Fibroblast of the aortic adventitia (primary cell): ENCODE measurements at regions not wholly inside any gene's neighbourhood (a gene's known extent, or its start where the extent isn't known, plus 50 kb on each side); places are given as distances from the start of the nearest gene placed in this dataset.

Source experiments
- DNase-seq: peaks from one replicate; pipeline ENCODE4 v3.0.0-alpha.2; 2010; ENCODE audit warnings: low read depth
- H3K4me3 ChIP-seq: 2 replicates; pipeline ENCODE4 v1.5.1; 2011; ENCODE audit warnings: low read depth, mild to moderate bottlenecking, control low read depth, low read length, moderate library complexity
- TF ChIP-seq, protein P1 (sequence below): IDR thresholded peaks from 2 replicates; pipeline ENCODE4 v1.5.1; 2011; ENCODE audit warnings: mild to moderate bottlenecking, low read length, control low read depth, inconsistent platforms; ENCODE audit not compliant: insufficient read depth

DNA sequence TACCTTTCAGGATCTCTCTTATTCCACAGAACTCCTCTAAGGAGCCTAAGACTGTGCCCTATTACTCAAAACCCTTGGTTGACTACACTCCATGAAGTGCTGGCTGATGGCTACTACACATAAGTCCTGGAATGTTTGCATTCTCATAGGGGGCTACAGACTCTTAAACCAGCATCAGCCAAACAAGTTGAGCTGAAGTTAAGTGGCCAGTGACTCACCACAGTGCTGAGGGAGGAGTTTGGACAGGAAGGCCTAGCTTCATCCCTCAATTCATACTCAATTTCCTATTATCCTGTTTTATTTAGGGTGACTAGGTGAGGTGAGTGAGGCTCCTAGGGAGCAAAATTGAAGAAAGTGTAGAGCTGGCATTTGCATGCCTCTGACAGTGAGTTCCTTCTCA lies 246.7 kb downstream of the SMAD2 start:
- no peak overlapping the region for H3K4me3 ChIP-seq
- TF ChIP-seq, protein P1, sequence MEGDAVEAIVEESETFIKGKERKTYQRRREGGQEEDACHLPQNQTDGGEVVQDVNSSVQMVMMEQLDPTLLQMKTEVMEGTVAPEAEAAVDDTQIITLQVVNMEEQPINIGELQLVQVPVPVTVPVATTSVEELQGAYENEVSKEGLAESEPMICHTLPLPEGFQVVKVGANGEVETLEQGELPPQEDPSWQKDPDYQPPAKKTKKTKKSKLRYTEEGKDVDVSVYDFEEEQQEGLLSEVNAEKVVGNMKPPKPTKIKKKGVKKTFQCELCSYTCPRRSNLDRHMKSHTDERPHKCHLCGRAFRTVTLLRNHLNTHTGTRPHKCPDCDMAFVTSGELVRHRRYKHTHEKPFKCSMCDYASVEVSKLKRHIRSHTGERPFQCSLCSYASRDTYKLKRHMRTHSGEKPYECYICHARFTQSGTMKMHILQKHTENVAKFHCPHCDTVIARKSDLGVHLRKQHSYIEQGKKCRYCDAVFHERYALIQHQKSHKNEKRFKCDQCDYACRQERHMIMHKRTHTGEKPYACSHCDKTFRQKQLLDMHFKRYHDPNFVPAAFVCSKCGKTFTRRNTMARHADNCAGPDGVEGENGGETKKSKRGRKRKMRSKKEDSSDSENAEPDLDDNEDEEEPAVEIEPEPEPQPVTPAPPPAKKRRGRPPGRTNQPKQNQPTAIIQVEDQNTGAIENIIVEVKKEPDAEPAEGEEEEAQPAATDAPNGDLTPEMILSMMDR = no peak
- no peak for DNase-seq

- no peak overlapping the region for H3K4me3 ChIP-seq
- TF ChIP-seq, protein P1 = no peak
- DNase-seq = no peak
These were observed 247.6 kb downstream of the SMAD2 start for GRCh38 chr18:47682876-47683275.

DNA sequence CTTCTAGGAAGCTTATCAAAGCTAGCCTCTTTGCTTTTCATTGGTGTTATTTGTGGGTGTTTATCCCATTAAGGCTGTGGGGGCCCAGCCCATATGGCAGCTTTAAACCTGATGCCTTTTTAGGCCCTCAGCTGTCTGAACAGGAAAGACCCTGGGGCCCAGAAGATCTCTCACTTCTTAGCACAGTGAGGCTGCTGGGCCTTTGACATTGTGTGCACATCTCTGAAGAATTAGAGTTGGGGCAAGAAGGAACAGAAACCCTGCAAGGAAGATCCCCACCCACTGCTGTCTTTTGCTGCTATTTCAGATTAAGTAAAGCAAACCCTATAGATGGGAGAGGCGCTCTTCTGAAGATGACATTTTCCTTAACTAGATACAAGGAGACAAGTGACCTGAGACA lies 250.0 kb downstream of the SMAD2 start:
- no peak overlapping the region for H3K4me3 ChIP-seq
- TF ChIP-seq, protein P1 = no peak
- no peak for DNase-seq

GRCh38 chr18:47679864-47680263 lies 250.6 kb downstream of the SMAD2 start:
- TF ChIP-seq, protein P1 = no peak
- H3K4me3 ChIP-seq = no peak overlapping the region
- no peak for DNase-seq

DNA sequence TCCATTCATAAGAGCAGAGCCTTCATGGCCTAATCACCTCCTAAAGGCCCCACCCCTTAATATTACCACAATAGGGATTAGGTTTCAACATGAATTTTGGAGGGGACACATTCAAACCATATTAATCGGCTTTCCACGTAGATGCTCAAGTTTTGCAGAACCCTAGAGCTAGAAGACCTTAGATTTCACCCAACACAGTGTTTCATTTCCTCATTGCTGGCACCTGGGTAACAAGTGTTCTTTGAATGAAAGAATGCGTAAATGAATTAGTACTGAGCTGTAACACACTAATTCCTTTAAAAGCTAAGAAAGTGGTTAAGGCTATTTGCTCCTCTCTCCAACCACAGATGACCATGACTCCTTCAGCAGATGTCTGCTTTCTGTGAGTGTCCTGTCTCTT lies 252.5 kb downstream of the SMAD2 start:
- DNase-seq = no peak
- H3K4me3 ChIP-seq = no peak overlapping the region
- TF ChIP-seq, protein P1 = no peak

- no peak overlapping the region for H3K4me3 ChIP-seq
These were observed 260.6 kb downstream of the SMAD2 start for GRCh38 chr18:47669815-47670214.

GRCh38 chr18:47658498-47658897 lies 272.0 kb downstream of the SMAD2 start:
- DNase-seq = no peak
- TF ChIP-seq, protein P1 = no peak
- no peak overlapping the region for H3K4me3 ChIP-seq

More at GRCh38 chr18:47669815-47670214, 260.6 kb downstream of the SMAD2 start:
- TF ChIP-seq, protein P1 = no peak
- DNase-seq = no peak
